ENCODE measurements at regions not wholly inside any gene's neighbourhood (a gene's known extent, or its start where the extent isn't known, plus 50 kb on each side); places are given as distances from the start of the nearest gene placed in this dataset.

DNA sequence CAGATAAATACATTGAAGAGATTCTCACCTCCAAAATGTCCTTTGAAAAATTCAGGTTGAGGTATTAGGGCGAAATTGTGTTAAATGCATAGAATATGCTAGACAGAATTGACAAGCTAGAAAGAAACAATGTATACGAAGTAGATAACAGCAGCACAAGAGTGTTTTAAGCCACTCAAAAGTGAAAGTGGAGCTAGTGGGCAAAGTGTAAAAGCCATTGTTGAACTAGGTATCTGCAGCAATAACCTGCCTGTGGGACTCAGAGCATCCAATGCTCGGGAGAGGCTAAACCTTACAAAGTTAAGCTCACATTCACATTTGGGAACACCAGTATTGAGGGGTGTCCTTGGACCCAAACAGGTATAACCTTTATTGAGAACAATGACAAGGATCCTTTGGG, 180.6 kb upstream of the TMPO start:
- no peak for TF ChIP-seq ZNF274 (IDR thresholded peaks at IDR 0.05; ENCODE audit: low read depth, low read length)
- TF ChIP-seq SUZ12 (IDR thresholded peaks at IDR 0.05; ENCODE audit: extremely low read depth, insufficient read depth, insufficient read length): no peak

All from NT2/D1 (cell line).